ENCODE measurements at regions not wholly inside any gene's neighbourhood (a gene's known extent, or its start where the extent isn't known, plus 50 kb on each side); places are given as distances from the start of the nearest gene placed in this dataset.

DNA sequence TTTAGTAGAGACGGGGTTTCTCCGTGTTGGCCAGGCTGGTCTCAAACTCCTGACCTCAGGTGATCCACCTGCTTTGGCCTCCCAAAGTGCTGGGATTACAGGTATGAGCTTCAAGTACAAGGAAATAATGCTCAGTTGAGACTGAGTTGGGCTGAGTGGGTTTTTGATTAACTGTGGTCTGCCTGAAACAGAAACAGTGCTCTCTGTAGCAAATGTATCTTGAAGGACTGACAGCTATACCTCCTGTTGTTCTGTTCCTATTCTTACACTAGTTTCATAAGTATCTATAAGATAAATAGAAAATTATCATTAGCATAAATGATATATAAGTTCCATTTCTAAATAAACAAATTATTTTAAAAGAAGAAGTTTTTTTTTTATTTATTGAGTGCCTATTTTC, 142.8 kb upstream of the PTPRK start:
- no peak for DNase-seq

DNA sequence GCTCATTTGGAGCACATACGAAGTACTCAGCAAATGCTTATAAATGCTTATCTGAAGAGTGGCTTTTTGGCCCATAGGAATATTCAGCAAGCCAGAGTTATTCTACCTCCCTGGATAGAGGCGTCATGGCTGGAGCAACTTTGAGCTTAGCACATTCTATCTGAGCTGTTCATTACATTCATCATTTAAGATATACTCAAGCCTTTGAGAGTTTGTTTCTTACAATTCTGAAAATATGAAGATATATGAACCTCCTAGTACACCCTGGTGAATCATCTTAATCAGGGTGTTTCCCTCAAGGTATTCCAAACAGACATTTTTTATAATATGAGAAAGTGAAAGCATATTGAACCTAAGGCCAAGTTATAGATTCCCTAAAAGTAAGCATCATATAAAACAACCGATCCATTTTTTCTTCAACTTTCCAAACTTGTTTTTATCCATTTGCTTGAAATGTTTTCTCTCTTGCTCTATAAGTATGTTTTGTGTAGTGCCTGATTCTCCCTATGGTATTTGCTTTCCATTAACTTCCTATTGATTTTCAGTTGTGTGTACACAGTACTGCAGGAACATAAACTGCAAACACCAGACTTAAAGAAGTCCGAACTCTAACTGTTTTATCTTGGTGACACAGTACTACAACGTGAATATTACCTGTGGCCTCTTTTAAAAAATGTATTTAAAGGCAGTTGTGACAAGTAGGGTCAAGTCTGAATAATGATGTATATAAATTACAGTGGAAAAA, 139.7 kb upstream of the PTPRK start:
- DNase-seq = no peak

DNA sequence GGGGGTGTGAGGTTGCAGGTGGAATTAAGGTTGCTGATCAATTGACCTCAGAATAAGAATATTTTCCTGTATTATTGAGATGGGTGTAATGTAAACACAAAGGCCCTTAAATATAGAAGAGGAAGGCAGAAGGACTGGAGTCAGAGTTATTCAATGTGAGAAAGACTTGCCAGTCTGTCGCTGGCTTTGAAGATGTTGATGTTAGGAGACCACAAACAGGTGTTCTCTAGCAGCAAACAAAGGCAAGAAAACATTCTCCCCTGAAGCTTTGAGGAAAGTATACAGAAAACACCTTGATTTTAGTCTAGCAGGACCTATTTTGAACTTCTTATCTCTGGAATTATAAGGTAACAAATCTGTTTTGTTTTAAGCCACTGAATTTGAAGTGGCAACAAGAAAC, 138.9 kb upstream of the PTPRK start:
- DNase-seq = no peak

DNA sequence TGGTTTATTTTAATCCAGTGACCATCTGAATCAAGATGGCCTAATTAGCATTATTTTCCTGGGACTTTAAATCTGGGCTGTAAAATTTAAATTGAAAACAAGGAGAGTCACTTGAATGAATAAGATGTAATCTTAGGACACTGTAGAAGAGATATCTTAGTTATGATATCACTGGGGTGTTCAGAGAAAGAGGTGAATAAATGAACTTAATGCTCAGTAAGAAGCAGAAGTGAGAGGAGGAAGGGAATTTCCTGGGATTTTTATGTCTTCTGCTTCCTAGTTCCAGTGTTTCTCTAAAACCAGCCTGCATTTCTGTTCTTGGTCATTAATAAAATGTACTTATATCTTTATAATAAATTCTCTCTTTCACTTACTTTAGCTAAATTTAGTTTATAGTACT, 136.8 kb upstream of the PTPRK start:
- DNase-seq = no peak

DNA sequence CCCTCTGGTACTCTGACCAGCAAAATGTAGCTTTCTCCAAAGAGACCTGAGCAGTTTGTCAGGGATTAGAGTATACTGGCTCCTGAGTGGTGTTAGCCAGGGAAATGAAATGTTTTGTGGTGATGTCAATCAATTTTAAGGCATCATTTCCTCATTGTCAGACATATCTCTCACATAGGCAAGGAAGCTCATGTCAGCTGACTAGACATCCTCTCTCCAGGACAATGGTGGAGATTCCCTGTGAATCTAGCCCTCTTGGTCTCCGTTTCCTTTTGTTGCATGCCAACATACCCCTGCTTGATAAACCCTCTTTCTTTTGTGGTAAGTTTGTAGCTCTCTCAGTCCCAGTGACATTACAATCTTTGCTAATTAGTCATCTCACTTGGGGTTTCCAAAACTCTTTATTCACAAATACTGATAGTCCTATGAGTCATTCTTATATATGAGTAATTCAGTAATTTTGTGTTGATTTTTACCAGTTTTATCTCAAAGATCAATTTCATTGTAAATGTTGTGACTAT, 135.6 kb upstream of the PTPRK start:
- peak; percentile 50 for DNase-seq

DNA sequence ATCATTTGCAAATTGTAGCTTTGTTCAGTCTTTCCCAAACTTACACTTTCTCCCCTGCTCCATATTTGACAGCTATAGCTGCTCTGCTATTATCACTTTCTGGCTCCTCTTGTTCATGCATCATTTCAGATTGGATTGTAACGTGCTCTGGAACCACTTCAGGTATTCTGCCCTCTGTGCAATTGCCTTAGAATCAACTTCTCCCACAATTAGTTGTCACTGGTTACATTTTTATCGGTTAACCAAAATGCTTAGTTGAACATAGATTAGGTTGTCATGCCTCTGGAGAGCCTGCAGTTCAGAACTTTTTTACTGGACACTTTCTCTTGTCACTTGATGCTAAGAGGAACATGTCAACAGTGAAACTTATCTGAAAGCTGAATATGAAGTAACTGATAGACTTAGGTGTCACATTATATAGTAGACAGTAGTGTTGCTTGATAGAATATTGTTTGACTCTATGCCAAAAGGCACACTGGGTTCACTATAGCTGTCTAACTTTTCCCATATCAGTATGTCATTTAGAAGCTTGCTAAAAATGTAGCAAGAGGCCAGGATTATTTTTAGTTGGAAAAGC, 127.7 kb upstream of the PTPRK start:
- no peak for DNase-seq

DNA sequence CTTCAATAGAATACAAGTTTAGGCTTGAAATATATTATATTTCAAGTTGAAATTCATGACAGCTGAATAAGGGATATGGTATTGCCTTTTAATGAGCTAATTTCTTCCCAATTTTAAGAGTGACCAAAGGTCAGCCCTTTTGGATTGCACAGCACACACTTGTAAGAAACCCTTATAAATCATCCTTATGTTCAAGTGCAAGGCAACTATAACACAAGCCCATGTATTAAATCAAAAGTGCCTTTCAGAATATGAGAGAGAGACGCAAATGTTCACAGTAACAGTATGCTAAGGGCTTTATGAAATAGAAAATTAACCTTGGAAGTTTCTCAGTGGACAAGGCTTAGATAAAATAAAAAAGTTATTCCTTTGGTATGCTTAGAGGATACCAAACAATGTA, 121.7 kb upstream of the PTPRK start:
- no peak for DNase-seq

DNA sequence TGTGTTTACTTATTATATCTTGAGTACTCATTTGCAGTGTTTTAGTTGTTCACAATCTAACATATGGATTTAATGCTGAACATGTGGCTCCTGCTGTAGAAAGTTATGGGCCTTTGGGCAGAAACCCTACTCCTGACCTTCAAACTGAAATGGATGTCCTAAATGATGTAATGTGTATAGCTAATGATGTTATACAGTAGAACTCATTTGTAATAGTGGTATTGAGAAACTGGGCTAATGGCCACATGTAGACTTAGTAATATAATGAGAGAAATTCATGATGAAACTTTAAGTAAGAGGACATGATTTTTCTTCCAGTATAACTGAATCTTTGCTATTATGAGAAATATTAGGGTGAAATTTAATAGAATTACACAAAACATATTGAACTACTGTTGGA, 121.3 kb upstream of the PTPRK start:
- no peak for DNase-seq

DNA sequence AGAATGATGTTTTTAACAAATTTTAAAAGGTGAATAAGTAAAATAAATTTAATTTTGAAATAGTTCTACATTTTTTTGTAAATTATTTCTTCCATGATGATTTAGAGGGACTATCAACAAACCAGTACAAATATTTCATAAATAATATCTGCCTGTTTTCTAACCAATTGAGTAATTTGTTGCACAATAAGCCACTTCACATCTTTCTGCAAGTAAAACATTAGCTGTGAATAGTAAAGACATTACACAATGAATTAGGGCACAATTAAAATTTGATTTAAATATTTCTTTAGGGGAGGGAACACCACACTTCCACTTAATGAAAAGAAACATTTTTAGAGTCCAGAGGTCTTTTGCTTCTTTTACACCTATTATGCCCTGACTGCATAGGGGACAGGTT, 118.4 kb upstream of the PTPRK start:
- no peak for DNase-seq

DNA sequence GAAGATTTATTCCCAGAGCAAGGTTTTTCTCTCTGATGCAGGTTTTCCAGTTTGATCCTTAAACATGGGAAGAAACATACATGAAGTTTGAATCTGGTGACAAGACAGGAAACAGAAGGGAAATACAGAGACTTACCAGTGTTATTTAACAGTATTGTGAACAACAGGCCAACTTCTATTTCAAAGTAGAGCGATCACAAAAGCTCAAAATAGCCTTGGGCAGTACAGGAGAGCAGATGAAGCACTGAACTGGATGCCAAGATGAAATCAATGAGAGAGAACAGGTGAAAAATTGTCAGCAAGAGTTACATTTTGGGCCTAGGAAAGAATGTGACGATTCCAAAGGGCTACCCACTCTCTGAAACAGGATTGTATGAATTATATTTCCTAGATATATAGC, 114.8 kb upstream of the PTPRK start:
- DNase-seq = no peak

DNA sequence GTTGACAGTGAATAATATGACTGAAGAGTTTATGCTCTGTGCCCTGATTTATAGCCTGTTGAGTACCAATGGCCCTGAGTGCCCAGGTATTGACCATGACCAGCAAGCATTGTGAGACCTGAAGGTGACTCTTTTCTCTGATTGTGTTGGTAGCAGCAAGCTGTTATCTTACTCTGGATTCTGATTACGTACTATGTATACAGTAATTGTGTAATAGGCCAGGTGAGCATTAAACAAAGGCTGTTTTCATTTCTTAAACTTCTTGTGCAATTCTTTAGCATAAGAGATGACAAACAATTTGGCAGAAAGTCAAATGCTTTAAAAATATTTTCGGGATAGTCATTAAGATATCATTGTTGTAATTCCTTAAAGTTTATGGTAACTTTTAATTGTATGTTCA, 111.7 kb upstream of the PTPRK start:
- no peak for DNase-seq

DNA sequence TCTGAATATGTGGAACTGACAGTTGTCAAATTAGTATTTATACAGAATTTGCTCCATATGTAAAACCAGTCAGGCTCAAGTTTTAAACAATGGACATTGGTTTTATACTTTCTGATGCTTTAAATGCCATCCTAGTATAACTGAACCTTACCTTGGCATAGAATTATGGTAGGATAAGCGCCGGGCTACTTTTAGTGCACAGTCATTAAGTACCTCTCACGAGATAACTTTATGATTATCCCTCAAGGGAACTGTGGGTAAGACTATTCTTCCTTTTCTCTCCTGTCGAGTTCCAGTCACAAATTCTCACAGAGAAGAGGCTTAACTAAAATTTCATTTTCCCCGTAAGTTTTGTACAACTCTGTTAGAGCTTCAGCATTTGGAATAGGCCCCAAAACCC, 110.6 kb upstream of the PTPRK start:
- DNase-seq = no peak

DNA sequence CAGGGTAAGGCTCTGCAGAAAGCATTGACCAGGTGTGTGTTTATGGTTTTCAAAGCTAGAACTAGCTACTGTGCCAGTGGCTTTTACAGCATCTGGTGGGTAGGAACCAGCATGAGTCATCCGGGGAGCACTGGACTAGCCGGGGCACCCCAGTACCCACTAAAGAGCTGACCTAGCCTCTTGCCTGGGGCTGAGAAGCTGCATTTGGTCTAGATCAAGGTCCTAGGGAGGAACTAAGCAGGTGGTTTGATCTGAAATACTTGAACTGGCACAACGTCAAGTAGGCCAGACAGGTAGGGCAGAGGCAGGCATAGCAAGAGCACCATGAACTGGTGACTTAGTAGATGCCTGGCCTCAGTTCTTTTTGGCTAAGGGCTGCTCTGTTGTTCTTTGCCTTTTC, 109.8 kb upstream of the PTPRK start:
- DNase-seq = no peak

DNA sequence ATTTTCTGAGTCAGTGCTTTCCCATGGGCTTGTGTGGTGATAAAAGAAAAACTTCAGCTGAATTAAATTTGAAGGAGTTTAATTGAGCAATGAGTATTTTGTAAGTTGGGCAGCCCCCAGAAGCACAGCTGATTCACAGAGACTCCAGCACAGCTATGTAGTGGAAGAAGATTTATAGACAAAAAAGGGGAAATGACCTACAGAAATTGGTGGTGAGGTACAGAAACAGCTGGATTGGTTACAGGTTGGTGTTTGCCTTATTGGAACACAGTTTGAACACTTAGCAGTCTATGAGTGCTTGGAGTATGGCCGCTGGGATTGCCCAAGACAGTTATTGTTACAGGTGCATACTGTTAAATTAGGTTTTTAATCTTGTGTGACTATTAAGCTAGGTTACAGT, 96.9 kb upstream of the PTPRK start:
- no peak for DNase-seq

DNA sequence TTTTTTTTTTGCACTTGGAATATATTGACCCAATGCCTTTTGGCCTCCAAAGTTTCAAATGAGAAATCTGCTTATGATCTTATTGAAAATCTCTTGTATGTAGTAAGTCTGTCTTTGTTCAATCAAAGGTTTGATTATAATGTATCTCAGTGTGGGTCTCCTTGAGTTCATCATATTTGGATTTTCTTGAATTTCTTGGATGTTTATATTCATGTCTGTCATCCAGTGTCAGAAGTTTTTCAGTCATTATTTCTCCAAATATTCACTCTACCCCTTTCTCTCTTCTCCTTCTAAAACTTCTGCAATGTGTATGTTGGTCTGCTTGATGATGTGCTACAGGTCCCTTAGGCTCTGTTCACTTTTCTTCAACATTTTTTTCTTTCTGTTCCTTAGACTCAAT, 95.9 kb upstream of the PTPRK start:
- no peak for DNase-seq

DNA sequence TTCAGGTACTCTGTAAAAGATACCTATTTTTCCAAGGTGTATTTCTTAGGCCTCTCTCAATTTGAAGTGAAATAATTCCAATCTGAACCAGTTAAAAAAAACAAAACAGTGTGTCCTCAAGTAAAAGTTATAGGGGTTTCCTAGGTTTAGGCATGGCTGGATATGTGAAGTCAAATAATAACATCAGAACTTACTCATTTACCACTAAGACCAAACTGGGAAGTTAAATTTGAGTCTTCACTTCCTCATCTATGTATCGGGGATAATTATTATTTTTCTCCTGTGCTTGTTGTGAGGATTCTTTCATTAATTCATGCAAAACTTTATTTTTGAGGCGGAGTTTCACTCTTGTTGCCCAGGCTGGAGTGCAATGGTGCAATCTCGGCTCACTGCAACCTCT, 86.2 kb upstream of the PTPRK start:
- no peak for DNase-seq

DNA sequence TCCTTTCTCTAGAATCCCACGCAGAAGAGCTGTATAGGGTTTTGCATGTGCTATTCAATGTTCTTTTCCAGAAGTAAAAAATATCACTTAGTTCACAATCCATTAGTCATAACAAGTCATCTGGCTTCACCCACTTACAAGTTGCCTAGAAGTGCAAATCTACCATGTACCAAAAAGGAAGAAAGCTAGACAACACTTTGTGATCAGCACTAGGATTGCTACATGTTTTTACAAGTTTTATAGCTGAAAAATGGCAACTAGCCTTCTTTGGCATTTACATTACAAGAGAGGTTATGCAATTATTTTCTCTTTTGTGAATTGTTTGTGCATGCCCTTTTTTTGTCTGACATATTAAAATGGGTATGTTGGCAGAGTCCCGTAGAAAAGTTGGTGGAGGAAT, 85.6 kb upstream of the PTPRK start:
- no peak for DNase-seq

DNA sequence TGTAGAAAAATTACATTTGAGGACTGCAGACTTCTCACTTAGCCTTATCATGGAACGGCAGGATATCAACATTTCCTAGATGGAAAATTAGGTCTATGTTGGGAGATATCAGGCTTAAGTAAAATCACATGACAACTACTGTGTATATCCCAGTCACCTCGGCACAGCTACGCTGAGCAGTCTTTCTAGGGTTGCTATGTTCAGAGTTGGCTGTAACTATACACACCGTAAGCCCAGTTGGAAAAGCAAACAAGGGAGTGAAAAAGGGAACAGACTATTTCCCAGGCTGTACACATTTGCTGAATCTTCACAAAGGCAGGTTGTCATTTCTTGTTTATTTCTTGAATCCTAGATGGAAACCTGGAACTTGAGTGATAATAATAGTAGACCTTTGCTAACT, 80.7 kb upstream of the PTPRK start:
- no peak for DNase-seq

DNA sequence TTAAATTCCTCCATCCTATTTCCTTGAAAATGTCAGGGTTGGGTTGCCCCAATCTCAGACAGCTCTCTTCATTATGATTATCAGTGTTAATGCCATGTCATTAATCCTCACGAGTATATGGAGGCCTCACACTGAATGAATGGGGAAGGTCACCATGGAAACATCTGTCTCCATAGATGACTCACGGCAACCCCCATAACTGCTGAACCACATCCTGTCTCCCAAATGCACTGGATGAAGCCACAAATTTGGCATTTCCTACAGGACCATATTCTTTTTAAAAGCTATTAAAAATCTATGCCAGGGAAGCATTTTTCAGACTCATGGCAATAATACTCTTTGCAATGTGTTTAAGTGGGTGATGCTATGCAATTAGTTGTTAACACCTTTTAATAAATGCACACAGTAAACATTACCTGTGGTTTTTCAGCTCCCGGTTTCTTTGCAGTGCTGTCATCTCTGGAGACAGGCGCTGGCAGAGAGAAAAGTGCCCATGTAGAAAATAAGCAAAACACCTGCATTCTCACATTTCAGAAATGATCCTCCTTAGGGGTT, 80.1 kb upstream of the PTPRK start:
- no peak for DNase-seq

DNA sequence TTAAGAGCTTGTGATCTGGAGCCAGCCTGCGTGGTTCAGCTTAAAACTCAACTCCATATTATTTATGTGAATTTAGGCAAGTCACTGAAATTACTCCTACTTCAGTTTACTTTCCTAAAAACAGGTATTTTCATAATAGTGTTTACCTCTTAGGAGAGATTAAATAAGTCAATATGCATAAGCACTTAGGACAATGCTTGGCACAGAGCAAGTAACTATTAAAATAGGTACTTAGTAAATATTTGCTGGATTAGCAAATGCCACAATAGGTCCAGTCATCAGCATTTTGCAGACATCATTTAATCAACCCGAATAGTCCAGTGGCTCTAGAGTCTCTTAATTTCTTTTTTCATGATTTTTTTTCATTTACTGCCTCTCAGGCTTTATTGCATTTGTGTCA, 78.6 kb upstream of the PTPRK start:
- no peak for DNase-seq

DNA sequence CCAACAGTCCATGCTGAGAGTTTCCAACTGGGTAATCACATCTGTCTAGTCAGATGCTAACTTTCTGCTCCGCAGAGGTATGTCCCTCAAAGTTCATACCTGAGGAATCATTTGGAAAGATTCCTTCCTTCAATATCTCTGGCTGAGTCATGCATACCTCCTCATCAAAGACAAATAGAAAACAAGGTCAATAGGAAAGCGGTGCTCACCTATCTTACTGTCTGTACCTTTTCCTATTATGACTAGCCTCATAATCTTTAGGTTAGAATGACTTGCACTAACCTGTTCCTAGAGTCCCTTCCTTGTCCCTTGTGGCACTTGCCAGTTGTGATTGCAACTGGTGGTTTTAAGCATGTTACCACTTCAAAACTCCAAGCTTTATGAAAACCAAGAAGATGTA, 78.2 kb upstream of the PTPRK start:
- no peak for DNase-seq

DNA sequence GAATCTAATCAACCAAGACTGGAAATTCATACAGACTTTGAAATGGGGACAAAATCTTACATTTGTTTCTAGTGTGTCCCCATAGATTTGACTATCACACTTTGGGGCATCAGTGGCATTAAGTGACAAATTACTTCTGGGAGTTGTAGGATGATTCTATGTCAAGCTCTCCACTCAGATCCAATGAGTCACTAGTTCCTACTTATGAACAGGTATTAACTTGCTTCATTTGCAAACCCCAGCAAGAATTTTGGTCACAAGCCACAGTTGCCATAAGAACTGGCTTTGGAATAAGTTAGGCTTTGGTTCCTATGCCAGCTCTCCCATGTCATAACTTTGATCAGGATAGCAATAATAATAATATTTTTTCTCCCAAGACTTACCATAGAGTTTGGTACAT, 77.6 kb upstream of the PTPRK start:
- no peak for DNase-seq

DNA sequence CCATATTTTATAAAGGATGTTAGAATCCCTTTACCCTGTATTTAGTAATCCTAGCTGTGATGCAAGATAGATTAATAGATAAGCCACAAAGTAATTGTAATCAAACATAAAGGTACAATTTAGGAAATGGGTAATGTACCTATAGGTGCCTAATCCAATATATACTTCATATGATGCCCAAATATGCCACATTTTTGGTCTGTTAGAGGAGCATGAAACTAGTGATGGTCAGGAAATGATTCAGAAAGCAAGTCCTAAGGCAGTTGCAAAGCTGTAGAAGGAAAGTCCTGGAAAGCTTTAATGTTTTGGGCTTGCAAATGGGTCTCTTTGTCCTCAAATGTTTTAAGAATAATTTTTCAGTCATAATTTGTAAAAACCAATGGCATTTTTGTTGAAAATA, 76.6 kb upstream of the PTPRK start:
- DNase-seq = no peak

DNA sequence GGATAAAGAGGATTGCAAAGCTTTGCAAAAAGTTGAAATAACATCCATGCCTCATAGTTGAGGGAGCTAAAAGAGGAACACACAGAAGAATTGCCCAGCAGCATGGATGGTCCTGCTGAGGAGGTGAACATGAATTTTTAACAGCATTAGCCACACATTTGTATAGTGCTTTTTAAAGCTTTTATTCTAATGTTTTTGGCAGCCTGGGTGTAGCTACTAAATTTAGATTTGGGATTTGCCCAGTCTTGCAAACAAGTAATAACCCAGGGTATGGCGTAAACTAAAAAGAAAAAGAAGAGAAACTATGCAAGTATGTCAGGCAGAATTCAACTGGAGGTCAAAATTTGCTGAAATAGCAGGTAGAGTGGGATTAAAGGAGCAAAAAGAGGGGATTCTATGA, 75.1 kb upstream of the PTPRK start:
- DNase-seq = no peak

DNA sequence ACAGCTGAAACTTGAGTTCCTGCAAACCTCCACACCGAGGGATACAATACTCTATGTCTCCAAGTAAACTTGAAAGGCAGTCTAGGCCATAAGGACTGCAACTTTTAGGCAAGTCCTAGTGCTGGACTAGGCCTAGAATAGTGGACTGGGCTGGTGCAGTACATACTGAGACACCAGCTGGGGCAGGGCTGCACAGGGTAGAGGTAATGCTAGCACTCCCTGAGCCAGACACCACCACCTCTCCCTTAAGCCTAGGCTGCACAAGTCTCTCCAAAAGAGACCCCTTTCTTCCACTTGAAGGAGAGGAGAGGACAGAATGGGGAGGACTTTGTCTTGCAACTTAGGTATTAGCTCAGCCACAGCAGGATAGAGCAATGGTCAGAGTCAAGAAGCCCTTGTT, 65.7 kb upstream of the PTPRK start:
- no peak for DNase-seq
